ENCODE measurements at regions not wholly inside any gene's neighbourhood (a gene's known extent, or its start where the extent isn't known, plus 50 kb on each side); places are given as distances from the start of the nearest gene placed in this dataset.

- FAIRE-seq (peak; percentile 44), DNase-seq (ENCODE audit: low spot score) (no peak)
Measured at GRCh38 chr14:58697930-58698642, 60.3 kb downstream of the DACT1 start.

- FAIRE-seq (no peak), DNase-seq (ENCODE audit: low spot score) (no peak)
Measured at GRCh38 chr14:58699681-58700205, 62.0 kb downstream of the DACT1 start.

GRCh38 chr14:58701156-58701555, 63.4 kb downstream of the DACT1 start:
- FAIRE-seq (no peak), DNase-seq (ENCODE audit: low spot score) (no peak)

GRCh38 chr14:58701604-58702003, 63.8 kb downstream of the DACT1 start:
- DNase-seq (ENCODE audit: low spot score) (no peak), FAIRE-seq (peak; percentile 13)

GRCh38 chr14:58702441-58703160, 64.8 kb downstream of the DACT1 start:
- FAIRE-seq (no peak), DNase-seq (ENCODE audit: low spot score) (no peak)

DNA sequence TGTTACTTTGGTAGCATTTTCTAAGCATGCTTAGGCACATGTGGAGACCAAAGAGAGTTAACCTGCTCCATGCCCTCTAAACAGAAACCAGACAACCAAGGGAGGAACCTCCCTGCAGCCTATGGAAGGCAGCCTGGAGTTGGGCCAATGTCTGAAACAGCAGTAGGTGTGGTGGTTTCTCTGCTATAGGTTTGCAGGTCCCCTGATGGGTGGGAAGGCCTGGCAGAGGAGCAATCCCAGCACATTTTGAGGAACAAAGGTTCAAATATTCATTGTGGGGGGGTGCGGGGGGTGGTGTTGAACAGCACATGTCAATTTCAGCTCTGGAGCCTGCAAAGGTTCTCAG, 65.4 kb downstream of the DACT1 start:
- FAIRE-seq (peak; percentile 55), DNase-seq (ENCODE audit: low spot score) (no peak)

- DNase-seq (ENCODE audit: low spot score) (no peak), FAIRE-seq (no peak)
Measured at GRCh38 chr14:58705066-58705465, 67.3 kb downstream of the DACT1 start.

DNA sequence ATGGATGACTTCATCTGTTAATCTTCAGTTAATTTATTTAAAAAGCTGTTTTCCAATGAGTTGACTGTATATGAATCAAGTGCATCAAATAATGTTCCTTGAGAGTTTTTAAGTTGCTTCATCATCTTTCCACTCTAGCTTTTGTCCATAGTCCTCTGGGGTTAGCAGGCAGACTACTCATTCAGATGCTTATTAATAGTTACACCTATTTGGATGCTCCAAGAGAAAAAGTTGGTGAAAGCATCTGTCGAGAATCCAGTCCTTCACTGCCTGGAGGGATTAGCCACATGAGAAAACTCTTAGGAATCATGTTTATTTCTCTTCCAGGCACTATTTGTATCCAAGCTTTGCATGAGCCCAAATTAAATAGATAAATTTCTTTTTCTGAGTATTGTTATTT, 70.2 kb downstream of the DACT1 start:
- FAIRE-seq (no peak), DNase-seq (ENCODE audit: low spot score) (no peak)

GRCh38 chr14:58709949-58710348, 72.2 kb downstream of the DACT1 start:
- no peak for DNase-seq (ENCODE audit: low spot score)
- no peak for FAIRE-seq

- no peak for DNase-seq (ENCODE audit: low spot score)
- no peak for FAIRE-seq
Measured at GRCh38 chr14:58711382-58711781, 73.6 kb downstream of the DACT1 start.

DNA sequence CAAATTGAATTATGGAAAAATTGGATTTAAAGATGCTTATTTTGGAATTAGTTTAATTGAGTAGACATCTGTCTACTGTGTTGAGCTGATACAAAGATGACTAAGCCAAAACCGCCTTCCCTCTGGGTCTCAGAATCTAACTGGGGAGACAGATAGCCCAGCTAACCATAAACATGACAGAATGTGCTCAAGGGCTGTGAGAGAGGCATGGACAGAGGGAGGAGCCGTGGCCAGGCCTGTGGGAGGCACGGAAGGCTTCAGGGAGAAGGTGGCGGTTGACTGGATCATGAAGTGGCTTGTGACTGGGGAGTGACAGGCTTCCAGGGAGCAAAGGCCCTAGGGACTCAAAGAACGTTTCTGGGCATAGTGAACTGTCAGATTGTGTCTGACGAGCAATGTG, 74.6 kb downstream of the DACT1 start:
- DNase-seq (ENCODE audit: low spot score) (no peak), FAIRE-seq (no peak)

- FAIRE-seq (no peak), DNase-seq (ENCODE audit: low spot score) (no peak)
Measured at GRCh38 chr14:58713677-58714076, 75.9 kb downstream of the DACT1 start.

DNA sequence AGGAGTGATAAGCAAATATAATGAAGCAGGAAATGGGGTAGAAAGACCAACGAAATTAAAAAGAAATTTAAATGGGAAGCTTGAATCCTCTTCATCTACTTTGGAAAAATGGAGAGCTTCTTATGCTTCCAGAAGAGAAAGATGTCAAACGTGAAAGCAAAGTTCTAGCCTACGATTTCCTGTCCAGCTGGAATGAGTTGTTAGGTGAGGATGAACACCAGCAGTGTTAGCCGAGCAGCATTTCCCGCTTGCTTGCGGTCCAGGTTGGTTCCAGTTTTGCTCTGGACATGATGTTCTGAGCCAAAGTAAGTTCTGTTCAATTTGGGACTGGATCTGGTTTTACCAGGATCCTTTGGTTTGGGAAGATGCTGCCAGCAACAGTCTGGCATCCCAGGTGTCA, 78.9 kb downstream of the DACT1 start:
- peak; percentile 58 for FAIRE-seq
- DNase-seq (ENCODE audit: low spot score): no peak

DNA sequence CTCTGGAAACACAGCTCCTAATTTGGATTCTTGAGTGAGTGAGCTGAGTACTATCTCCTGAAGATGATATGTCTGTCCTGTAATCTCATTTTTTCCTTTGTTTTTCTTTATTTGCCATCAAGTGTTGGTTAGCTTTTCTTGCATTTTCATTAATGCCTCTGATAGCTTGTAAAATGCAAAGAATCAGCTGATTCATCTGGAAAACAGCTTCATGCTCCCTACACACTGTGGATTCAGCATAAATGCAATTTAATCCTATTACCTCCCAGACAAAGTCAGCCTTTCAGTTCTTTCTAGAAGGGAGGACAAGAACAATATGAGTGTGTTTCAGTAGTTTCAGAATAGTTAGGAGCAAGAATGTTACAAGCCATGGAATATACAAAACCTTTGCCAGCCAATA, 79.4 kb downstream of the DACT1 start:
- FAIRE-seq (no peak), DNase-seq (ENCODE audit: low spot score) (no peak)

DNA sequence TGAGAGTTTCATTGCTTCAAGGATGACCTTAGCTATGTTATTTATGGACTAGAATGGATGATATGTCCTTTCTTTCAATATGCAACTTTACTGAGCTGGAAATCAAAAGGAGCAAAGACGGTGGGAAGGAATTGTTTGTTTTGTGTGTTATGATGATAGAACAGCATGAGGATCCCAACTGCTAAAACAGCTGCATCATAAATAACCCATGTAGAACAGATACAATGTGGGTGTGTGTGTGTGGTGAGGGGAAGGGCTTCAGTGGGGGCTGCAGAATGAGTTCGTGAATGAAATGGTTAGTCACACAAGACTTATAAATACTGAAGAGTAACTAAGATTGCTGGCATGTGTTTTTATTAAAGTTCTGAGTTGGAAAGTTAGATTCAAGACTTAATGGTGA, 80.1 kb downstream of the DACT1 start:
- FAIRE-seq (no peak), DNase-seq (ENCODE audit: low spot score) (no peak)

DNA sequence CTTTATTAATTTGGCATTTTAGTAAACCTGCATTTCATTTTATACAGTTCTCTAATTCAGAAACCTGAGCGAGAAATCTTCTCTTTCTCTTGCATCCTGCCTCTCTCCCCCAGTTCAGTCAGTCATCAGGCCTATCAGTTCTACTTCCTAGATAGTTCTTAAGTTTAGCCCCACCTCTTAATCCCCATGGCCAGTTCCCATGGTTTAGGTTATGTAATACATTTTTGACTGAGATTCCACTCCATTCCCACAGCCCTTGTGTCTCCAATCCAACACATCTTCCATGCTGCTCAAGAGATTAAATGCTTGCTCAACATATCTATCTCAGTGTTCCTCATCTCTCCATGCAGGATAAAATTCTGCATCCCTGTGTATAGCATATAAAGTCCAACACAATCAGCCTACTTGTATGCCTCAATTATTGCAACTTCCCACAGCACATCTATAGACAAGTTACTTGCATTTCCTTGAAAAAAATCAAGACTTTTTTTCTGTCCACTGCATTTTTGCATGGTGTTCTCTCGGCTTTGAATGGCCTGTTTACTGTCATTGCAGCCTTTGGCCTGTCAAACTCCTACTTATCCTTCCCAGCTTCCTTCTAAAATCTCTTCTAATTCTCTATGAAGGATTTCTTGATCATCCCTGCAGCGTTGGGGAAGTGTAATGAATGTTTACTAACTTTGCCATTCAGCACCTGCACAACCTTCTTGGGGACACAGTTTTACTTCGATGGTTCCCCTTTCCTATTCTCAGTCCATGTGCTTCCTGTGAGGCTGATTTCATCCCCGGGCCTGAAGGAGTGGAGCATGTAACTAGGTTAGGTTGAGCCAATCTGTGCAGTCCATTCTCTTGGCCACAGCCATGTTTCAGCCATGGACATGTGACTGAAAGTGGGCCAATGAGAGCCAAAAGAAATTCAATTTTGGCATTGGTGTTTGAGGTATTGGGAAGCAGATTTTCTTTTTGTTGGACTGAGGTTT, 80.8 kb downstream of the DACT1 start:
- FAIRE-seq: peak; percentile 65

DNA sequence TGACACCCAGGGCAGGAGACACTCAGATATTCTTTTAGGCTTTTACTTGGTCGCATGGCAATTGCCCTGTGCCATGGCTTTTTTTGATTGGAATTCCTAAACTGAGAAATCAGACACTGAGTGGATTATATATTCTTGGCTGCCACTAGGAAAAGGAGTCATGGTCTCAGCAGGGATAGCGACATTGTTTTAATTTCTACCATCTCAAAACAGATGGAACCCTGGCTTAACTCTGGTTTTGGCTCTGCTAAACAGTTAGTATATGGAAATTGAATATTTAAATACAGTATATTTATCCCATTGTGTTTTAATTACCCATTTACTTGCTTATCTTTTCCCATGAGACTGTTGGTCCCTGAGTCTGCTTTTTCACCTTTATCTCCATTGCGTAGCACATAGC, 84.0 kb downstream of the DACT1 start:
- FAIRE-seq: no peak
- DNase-seq (ENCODE audit: low spot score): no peak

More for the DNA sequence above, 80.8 kb downstream of the DACT1 start:
- DNase-seq (ENCODE audit: low spot score): no peak

- no peak for DNase-seq (ENCODE audit: low spot score)
Measured at GRCh38 chr14:58722441-58722840, 84.7 kb downstream of the DACT1 start.

GRCh38 chr14:58724206-58724605, 86.4 kb downstream of the DACT1 start:
- no peak for FAIRE-seq
- no peak for DNase-seq (ENCODE audit: low spot score)

More at GRCh38 chr14:58722441-58722840, 84.7 kb downstream of the DACT1 start:
- FAIRE-seq: no peak

DNA sequence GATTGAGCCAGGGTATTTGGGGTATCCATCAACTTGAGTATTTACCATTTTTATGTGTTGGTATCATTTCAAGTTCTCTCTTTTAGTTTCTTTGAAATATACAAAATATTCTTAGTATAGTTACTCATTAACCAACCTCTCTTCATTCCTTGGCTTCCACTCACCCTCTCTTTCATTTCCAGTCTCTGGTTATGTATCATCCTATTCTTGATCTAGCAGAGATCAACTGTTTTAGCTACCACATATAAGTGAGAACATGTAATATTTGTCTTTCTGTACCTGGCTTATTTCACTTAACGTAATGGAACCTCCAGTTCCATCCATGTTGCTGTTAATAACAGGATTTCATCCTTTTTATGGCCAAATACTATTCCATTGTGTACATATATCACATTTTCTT, 86.9 kb downstream of the DACT1 start:
- no peak for DNase-seq (ENCODE audit: low spot score)
- peak; percentile 9 for FAIRE-seq

GRCh38 chr14:58725226-58725625, 87.5 kb downstream of the DACT1 start:
- no peak for FAIRE-seq
- no peak for DNase-seq (ENCODE audit: low spot score)

GRCh38 chr14:58725871-58726270, 88.1 kb downstream of the DACT1 start:
- FAIRE-seq (no peak), DNase-seq (ENCODE audit: low spot score) (no peak)

Measured in urothelium cell line (cell line).